ENCODE measurements at regions not wholly inside any gene's neighbourhood (a gene's known extent, or its start where the extent isn't known, plus 50 kb on each side); places are given as distances from the start of the nearest gene placed in this dataset.

DNA sequence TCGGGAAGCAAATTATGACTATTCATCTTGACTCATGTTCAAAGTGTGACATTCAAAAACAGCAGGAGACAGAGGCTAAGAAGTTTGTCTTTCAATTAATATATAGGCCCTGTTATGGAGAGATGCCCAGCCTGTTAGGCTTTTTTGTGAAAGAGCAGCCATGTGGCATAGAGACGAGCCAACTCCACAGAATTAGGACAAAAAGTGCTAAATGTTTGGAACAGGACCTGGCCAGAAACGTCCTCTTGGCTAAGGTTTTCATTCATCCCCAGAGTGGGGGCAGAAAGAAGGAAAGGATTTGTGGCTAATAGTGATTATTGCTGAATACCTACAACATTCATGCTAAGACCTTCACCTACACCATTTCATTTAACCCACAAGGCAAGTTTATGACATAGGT, 324.7 kb upstream of the NPVF start:
- no peak for TF ChIP-seq POLR2A (IDR thresholded peaks at IDR 0.05)
- TF ChIP-seq, protein P1, sequence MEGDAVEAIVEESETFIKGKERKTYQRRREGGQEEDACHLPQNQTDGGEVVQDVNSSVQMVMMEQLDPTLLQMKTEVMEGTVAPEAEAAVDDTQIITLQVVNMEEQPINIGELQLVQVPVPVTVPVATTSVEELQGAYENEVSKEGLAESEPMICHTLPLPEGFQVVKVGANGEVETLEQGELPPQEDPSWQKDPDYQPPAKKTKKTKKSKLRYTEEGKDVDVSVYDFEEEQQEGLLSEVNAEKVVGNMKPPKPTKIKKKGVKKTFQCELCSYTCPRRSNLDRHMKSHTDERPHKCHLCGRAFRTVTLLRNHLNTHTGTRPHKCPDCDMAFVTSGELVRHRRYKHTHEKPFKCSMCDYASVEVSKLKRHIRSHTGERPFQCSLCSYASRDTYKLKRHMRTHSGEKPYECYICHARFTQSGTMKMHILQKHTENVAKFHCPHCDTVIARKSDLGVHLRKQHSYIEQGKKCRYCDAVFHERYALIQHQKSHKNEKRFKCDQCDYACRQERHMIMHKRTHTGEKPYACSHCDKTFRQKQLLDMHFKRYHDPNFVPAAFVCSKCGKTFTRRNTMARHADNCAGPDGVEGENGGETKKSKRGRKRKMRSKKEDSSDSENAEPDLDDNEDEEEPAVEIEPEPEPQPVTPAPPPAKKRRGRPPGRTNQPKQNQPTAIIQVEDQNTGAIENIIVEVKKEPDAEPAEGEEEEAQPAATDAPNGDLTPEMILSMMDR (IDR thresholded peaks at IDR 0.05), result no peak
